ENCODE measurements at regions not wholly inside any gene's neighbourhood (a gene's known extent, or its start where the extent isn't known, plus 50 kb on each side); places are given as distances from the start of the nearest gene placed in this dataset.
"Not testable (repeated sequence)": the region's sequence is repeated elsewhere in the genome, so short reads cannot be mapped to it uniquely, and the experiment has no call there.

DNA sequence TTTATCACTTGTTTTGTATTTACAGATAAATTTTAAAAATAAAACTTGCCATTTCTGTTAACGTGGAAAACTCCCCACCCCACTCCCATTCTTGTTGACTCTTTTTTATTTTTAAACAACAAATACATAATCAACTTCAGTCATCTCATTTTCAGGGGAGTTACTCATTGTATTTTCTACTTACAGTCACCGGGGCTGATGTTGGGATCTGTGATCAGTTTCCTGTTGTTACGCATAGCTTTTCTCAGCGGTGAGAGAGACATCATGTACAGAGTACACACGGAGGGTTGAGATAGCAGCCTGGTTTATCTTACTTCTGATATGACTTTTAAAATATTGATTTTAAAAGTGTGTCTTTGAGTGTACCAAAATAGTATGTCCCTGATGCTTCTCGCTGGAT, 248.0 kb upstream of the PLGLB2 start:
- H3K27me3 ChIP-seq (ENCODE audit: control insufficient read depth in 1 of 2, insufficient read depth in 1 of 2, low read length in 2 of 2); H3K4me1 ChIP-seq (ENCODE audit: control insufficient read depth, insufficient read depth, low read depth, low read length); H3K4ac ChIP-seq (ENCODE audit: low read depth in 1 of 2, low read length in 2 of 2); H3K36me3 ChIP-seq (ENCODE audit: control insufficient read depth in 1 of 2, insufficient read depth in 2 of 2, low read depth in 1 of 2, low read length in 2 of 2); H3K4me3 ChIP-seq (ENCODE audit: insufficient read depth in 1 of 2, low read depth in 1 of 2, low read length in 2 of 2); H4K91ac ChIP-seq (ENCODE audit: low read length); H2BK15ac ChIP-seq (ENCODE audit: low read depth, poor library complexity, severe bottlenecking); H4K8ac ChIP-seq (ENCODE audit: low read length); H3K27ac ChIP-seq (ENCODE audit: low read length, poor library complexity, severe bottlenecking); H3K79me1 ChIP-seq (replicated peaks; ENCODE audit: low read length, poor library complexity, severe bottlenecking); H2AFZ ChIP-seq (ENCODE audit: low read depth, low read length); H3K9me3 ChIP-seq (ENCODE audit: control insufficient read depth, low read length); H3K14ac ChIP-seq (ENCODE audit: low read length in 2 of 2); H3K23ac ChIP-seq (ENCODE audit: low read length in 2 of 2); H3K4me2 ChIP-seq (ENCODE audit: low read length, poor library complexity, severe bottlenecking); H2BK12ac ChIP-seq (ENCODE audit: low read length in 2 of 2); H2AK5ac ChIP-seq (ENCODE audit: low read length, severe bottlenecking); H2BK5ac ChIP-seq (ENCODE audit: low read depth, low read length, poor library complexity, severe bottlenecking); H2BK120ac ChIP-seq (ENCODE audit: low read depth, low read length): not testable (repeated sequence)
- DNase-seq = peak; percentile 23
- Histone ChIP-seq H3K18ac (ENCODE audit: low read depth in 1 of 2, low read length in 2 of 2) (peak overlapping the region in 1 of 2 experiments; percentile 24), H3K9ac (ENCODE audit: low read length) (peak overlapping the region; percentile 54)
- 33% methylated on average over 1 of the region's 6 CpGs for WGBS

DNA sequence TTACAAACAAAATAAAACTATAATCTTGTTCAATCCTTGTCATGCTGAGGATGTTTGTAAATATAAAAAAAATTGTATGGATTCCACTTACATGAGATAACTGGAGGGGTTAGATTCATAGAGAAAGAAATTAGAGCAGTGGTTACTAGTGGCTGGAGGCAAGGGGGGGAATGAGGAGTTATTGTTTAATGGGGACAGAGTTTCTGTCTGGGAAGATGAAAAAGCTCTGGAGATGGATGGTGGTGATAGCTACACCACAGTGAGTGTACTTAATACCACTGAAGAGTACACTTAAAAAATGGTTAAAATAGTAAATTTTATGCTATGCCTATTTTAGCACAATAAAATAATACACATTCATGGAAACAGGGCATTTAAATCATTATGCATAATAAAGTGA, 247.5 kb upstream of the PLGLB2 start:
- not testable (repeated sequence) for H3K27ac ChIP-seq (ENCODE audit: low read length, poor library complexity, severe bottlenecking); H3K4me3 ChIP-seq (ENCODE audit: insufficient read depth in 1 of 2, low read depth in 1 of 2, low read length in 2 of 2); H2BK120ac ChIP-seq (ENCODE audit: low read depth, low read length); H3K23ac ChIP-seq (ENCODE audit: low read length in 2 of 2); H2BK5ac ChIP-seq (ENCODE audit: low read depth, low read length, poor library complexity, severe bottlenecking); H3K4me2 ChIP-seq (ENCODE audit: low read length, poor library complexity, severe bottlenecking); H3K27me3 ChIP-seq (ENCODE audit: control insufficient read depth in 1 of 2, insufficient read depth in 1 of 2, low read length in 2 of 2); H3K18ac ChIP-seq (ENCODE audit: low read depth in 1 of 2, low read length in 2 of 2); H2BK12ac ChIP-seq (ENCODE audit: low read length in 2 of 2); H3K14ac ChIP-seq (ENCODE audit: low read length in 2 of 2); H2AFZ ChIP-seq (ENCODE audit: low read depth, low read length); H3K9me3 ChIP-seq (ENCODE audit: control insufficient read depth, low read length); H3K79me1 ChIP-seq (replicated peaks; ENCODE audit: low read length, poor library complexity, severe bottlenecking); H2AK5ac ChIP-seq (ENCODE audit: low read length, severe bottlenecking); H3K4ac ChIP-seq (ENCODE audit: low read depth in 1 of 2, low read length in 2 of 2); H2BK15ac ChIP-seq (ENCODE audit: low read depth, poor library complexity, severe bottlenecking); H4K8ac ChIP-seq (ENCODE audit: low read length); H3K4me1 ChIP-seq (ENCODE audit: control insufficient read depth, insufficient read depth, low read depth, low read length); H4K91ac ChIP-seq (ENCODE audit: low read length); H3K36me3 ChIP-seq (ENCODE audit: control insufficient read depth in 1 of 2, insufficient read depth in 2 of 2, low read depth in 1 of 2, low read length in 2 of 2)
- DNase-seq = peak; percentile 30
- H3K9ac ChIP-seq (ENCODE audit: low read length) = peak overlapping the region; percentile 54

DNA sequence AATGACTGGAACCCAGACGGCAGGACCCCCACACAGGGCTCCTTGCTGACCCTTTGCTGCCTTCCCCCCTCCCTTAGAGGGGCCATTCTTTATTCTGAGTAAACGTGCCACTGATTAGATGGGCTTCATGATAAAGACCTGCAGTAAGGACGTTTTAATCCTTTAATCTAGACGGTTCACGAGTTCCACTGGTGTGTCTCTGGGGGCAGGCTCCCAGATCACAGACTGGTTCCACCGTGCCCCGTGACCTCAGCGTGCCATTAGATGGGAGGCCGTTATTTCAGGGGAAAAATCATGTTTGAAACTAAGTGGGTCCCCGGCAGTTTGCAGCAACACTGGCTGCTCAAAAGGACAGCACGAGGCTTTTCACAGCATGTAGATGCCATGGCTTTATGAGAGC, 246.9 kb upstream of the PLGLB2 start:
- not testable (repeated sequence) for H2AFZ ChIP-seq (ENCODE audit: low read depth, low read length); H3K18ac ChIP-seq (ENCODE audit: low read depth in 1 of 2, low read length in 2 of 2); H3K27ac ChIP-seq (ENCODE audit: low read length, poor library complexity, severe bottlenecking); H4K8ac ChIP-seq (ENCODE audit: low read length); H3K9me3 ChIP-seq (ENCODE audit: control insufficient read depth, low read length); H2AK5ac ChIP-seq (ENCODE audit: low read length, severe bottlenecking); H2BK15ac ChIP-seq (ENCODE audit: low read depth, poor library complexity, severe bottlenecking); H3K4me3 ChIP-seq (ENCODE audit: insufficient read depth in 1 of 2, low read depth in 1 of 2, low read length in 2 of 2); H3K9ac ChIP-seq (ENCODE audit: low read length); H2BK12ac ChIP-seq (ENCODE audit: low read length in 2 of 2); H2BK5ac ChIP-seq (ENCODE audit: low read depth, low read length, poor library complexity, severe bottlenecking); H3K4me2 ChIP-seq (ENCODE audit: low read length, poor library complexity, severe bottlenecking); DNase-seq; H3K79me1 ChIP-seq (replicated peaks; ENCODE audit: low read length, poor library complexity, severe bottlenecking); H3K27me3 ChIP-seq (ENCODE audit: control insufficient read depth in 1 of 2, insufficient read depth in 1 of 2, low read length in 2 of 2); H3K4me1 ChIP-seq (ENCODE audit: control insufficient read depth, insufficient read depth, low read depth, low read length); H3K36me3 ChIP-seq (ENCODE audit: control insufficient read depth in 1 of 2, insufficient read depth in 2 of 2, low read depth in 1 of 2, low read length in 2 of 2); H4K91ac ChIP-seq (ENCODE audit: low read length); H3K23ac ChIP-seq (ENCODE audit: low read length in 2 of 2); H3K4ac ChIP-seq (ENCODE audit: low read depth in 1 of 2, low read length in 2 of 2); H3K14ac ChIP-seq (ENCODE audit: low read length in 2 of 2)
- peak overlapping the region; percentile 34 for H2BK120ac ChIP-seq (ENCODE audit: low read depth, low read length)
- WGBS = 75% methylated on average over 5 of the region's 11 CpGs

DNA sequence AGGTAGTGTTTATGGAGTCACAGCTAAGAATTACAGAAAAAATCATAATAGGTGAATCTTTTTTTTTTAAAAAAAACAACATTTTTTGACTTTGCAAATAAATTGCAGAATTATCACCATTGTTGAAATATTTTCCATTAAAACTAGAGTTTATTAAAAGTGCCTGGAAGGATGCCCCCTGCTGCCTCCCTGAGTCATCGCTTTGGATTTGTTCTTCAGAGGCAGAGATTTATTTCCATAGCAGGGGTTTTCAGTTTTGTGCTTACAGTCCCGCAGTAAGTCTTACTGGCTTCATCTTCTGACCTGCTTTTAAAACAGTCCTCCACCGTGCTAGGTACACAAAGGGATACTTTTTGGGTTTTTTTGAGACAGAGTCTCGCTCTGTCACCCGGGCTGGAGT, 244.9 kb upstream of the PLGLB2 start:
- not testable (repeated sequence) for H2AK5ac ChIP-seq (ENCODE audit: low read length, severe bottlenecking); H3K9me3 ChIP-seq (ENCODE audit: control insufficient read depth, low read length); H2BK5ac ChIP-seq (ENCODE audit: low read depth, low read length, poor library complexity, severe bottlenecking); H4K8ac ChIP-seq (ENCODE audit: low read length); H4K91ac ChIP-seq (ENCODE audit: low read length); H3K4me2 ChIP-seq (ENCODE audit: low read length, poor library complexity, severe bottlenecking); H2BK120ac ChIP-seq (ENCODE audit: low read depth, low read length); H3K79me1 ChIP-seq (replicated peaks; ENCODE audit: low read length, poor library complexity, severe bottlenecking); H3K36me3 ChIP-seq (ENCODE audit: control insufficient read depth in 1 of 2, insufficient read depth in 2 of 2, low read depth in 1 of 2, low read length in 2 of 2); H3K9ac ChIP-seq (ENCODE audit: low read length); H3K4me1 ChIP-seq (ENCODE audit: control insufficient read depth, insufficient read depth, low read depth, low read length); DNase-seq; H3K27ac ChIP-seq (ENCODE audit: low read length, poor library complexity, severe bottlenecking); H3K27me3 ChIP-seq (ENCODE audit: control insufficient read depth in 1 of 2, insufficient read depth in 1 of 2, low read length in 2 of 2); H2AFZ ChIP-seq (ENCODE audit: low read depth, low read length); H3K23ac ChIP-seq (ENCODE audit: low read length in 2 of 2); H2BK15ac ChIP-seq (ENCODE audit: low read depth, poor library complexity, severe bottlenecking); H3K4ac ChIP-seq (ENCODE audit: low read depth in 1 of 2, low read length in 2 of 2); H2BK12ac ChIP-seq (ENCODE audit: low read length in 2 of 2); H3K4me3 ChIP-seq (ENCODE audit: insufficient read depth in 1 of 2, low read depth in 1 of 2, low read length in 2 of 2); H3K14ac ChIP-seq (ENCODE audit: low read length in 2 of 2); H3K18ac ChIP-seq (ENCODE audit: low read depth in 1 of 2, low read length in 2 of 2)
- no CpG with 5 or more reads among the region's 5 CpGs for WGBS

All from mesenchymal stem cell (in vitro differentiated cells and primary cell).